ENCODE measurements at regions not wholly inside any gene's neighbourhood (a gene's known extent, or its start where the extent isn't known, plus 50 kb on each side); places are given as distances from the start of the nearest gene placed in this dataset.

DNA sequence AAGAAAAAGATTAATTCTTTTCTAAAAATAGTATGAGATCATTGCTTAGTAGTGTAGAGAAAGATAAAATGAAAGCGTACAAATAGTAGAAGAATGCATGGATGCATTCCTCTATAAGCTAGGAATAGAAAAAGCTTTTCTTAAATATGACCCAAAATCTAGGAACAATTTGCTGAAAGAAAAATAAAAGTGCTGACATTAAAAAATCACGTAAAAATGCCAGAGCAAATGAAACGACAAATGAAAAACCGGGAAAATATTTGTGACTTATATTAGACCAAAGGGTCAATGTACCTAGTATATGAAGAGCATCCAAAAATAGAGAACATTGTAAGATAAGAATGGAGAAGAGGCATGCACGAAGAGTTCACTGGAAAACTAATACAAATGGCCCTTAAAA, 149.5 kb upstream of the MON1B start:
- no peak for TF ChIP-seq REST (IDR thresholded peaks at IDR 0.05; ENCODE audit: insufficient read depth in 1 of 2, low read depth in 2 of 2, low read length in 2 of 2)
- no peak for TF ChIP-seq TAF1 (IDR thresholded peaks at IDR 0.05; ENCODE audit: borderline replicate concordance, insufficient read depth, low read length)
- TF ChIP-seq SIN3A (IDR thresholded peaks at IDR 0.05; ENCODE audit: borderline replicate concordance, insufficient read depth, low read length): no peak
